HCT116 (cell line): ENCODE measurements at regions not wholly inside any gene's neighbourhood (a gene's known extent, or its start where the extent isn't known, plus 50 kb on each side); places are given as distances from the start of the nearest gene placed in this dataset.

Experiments
- ATAC-seq: fragments of 200-7000 bp; cut with Tn5 transposase; 2 replicates; pipeline ENCODE4 v1.9.1; 2020; ENCODE audit warnings: mild to moderate bottlenecking, moderate library complexity
- BruUV-seq: library from RNA; stranded (reverse); fragments of 400-500 nt; replicated peaks from 2 replicates; lab custom pipeline; 2021; lab: Mats Ljungman, UMichigan
- CTCF ChIA-PET: fragments of 300-600 bp; sonication (Branson Sonifier 250); formaldehyde crosslinking; loops from one replicate; lab custom pipeline; 2021; ENCODE audit warnings: antibody characterized with exemption; lab: Charles Lee
- POLR2A ChIA-PET: fragments of 300-600, 350-600 bp; sonication (Branson Sonifier 250); formaldehyde crosslinking; loops from one replicate; lab custom pipeline; 2021; ENCODE audit warnings: antibody characterized with exemption; lab: Charles Lee
- RAD21 ChIA-PET, 2 experiments: fragments of 300-600 bp; sonication (Branson Sonifier 250); formaldehyde crosslinking; loops; one replicate each; lab custom pipeline; 2023; ENCODE audit warnings: low total read pairs in 2 of 2; ENCODE audit not compliant: uncharacterized antibody in 2 of 2, unreplicated experiment in 2 of 2, low non-redundant PET in 1 of 2; lab: Charles Lee
- DNase-seq: peaks from one replicate; pipeline ENCODE4 v3.0.0-alpha.2; 2010; ENCODE audit warnings: low read depth, low spot score
- H2AFZ ChIP-seq: fragments of 200-600 bp; shearing (Covaris generic), sonication (generic); 2 replicates; pipeline ENCODE4 v1.6.1; 2017; ENCODE audit warnings: low read depth, mixed run types, mixed read lengths, antibody characterized with exemption, low read length; ENCODE audit not compliant: poor library complexity, severe bottlenecking
- H3K27ac ChIP-seq: 2 replicates; pipeline ENCODE4 v1.5.1; 2012; ENCODE audit warnings: low read depth, low read length
- H3K27me3 ChIP-seq: fragments of 200-600 bp; sonication (generic); 2 replicates; pipeline ENCODE4 v1.6.1; 2016; ENCODE audit warnings: mixed run types, low read length, mixed read lengths; ENCODE audit not compliant: insufficient read depth
- H3K36me3 ChIP-seq, 2 experiments: fragments of 200-500 bp in 1 of 2; fragments of 200-600 bp in 1 of 2; sonication (Bioruptor generic) in 1 of 2; sonication (generic) in 1 of 2; 2 replicates each; pipeline versions ENCODE4 v1.5.1 to v1.6.1; 2014 to 2016; ENCODE audit warnings: low read length in 2 of 2, inconsistent platforms in 1 of 2, mixed read lengths in 1 of 2, mixed run types in 1 of 2; ENCODE audit not compliant: insufficient read depth in 2 of 2, control insufficient read depth in 1 of 2
- H3K4me1 ChIP-seq, 2 experiments: fragments of 200-600 bp in 1 of 2; sonication (generic) in 1 of 2; 2 replicates each; pipeline versions ENCODE4 v1.5.1 to v1.6.1; 2012 to 2017; ENCODE audit warnings: low read length in 2 of 2, inconsistent platforms in 1 of 2, mild to moderate bottlenecking in 1 of 2, mixed read lengths in 1 of 2, mixed run types in 1 of 2, moderate library complexity in 1 of 2; ENCODE audit not compliant: insufficient read depth in 2 of 2, control insufficient read depth in 1 of 2
- H3K4me2 ChIP-seq: fragments of 200-600 bp; sonication (generic); 2 replicates; pipeline ENCODE4 v1.6.1; 2017; ENCODE audit warnings: mixed run types, low read length, mixed read lengths
- H3K4me3 ChIP-seq, 2 experiments: fragments of 200-600 bp in 1 of 2; sonication (generic) in 1 of 2; replicated peaks in 1 of 2; 2 replicates each; pipeline ENCODE4 v1.5.1; 2011 to 2016; ENCODE audit warnings: low read length in 2 of 2, control low read depth in 1 of 2, low read depth in 1 of 2, mild to moderate bottlenecking in 1 of 2, mixed read lengths in 1 of 2, mixed run types in 1 of 2
- H3K79me2 ChIP-seq: fragments of 200-600 bp; sonication (generic); 2 replicates; pipeline ENCODE4 v1.6.1; 2017; ENCODE audit warnings: mild to moderate bottlenecking, mixed run types, low read length, moderate library complexity, mixed read lengths; ENCODE audit not compliant: insufficient read depth
- H3K9ac ChIP-seq: fragments of 200-600 bp; sonication (generic); 2 replicates; pipeline ENCODE4 v1.6.1; 2016; ENCODE audit warnings: low read length, mixed read lengths
- H3K9me2 ChIP-seq: fragments of 200-600 bp; sonication (generic), shearing (Covaris generic); 2 replicates; pipeline ENCODE4 v1.6.1; 2017; ENCODE audit warnings: mixed run types, mild to moderate bottlenecking, moderate library complexity; ENCODE audit not compliant: insufficient read depth
- H3K9me3 ChIP-seq, 2 experiments: fragments of 200-500 bp in 1 of 2; fragments of 200-600 bp in 1 of 2; sonication (Bioruptor generic) in 1 of 2; sonication (generic) in 1 of 2; 2 replicates each; pipeline ENCODE4 v1.6.1; 2014 to 2017; ENCODE audit warnings: low read length in 2 of 2, mixed read lengths in 2 of 2, inconsistent platforms in 1 of 2, low read depth in 1 of 2, mild to moderate bottlenecking in 1 of 2, mixed run types in 1 of 2, moderate library complexity in 1 of 2; ENCODE audit not compliant: control insufficient read depth in 1 of 2, insufficient read depth in 1 of 2
- H4K20me1 ChIP-seq: fragments of 200-600 bp; sonication (generic), shearing (Covaris generic); 2 replicates; pipeline ENCODE4 v1.6.1; 2017; ENCODE audit warnings: mixed run types, mild to moderate bottlenecking, moderate library complexity; ENCODE audit not compliant: insufficient read depth
- CBX3 ChIP-seq: IDR thresholded peaks from 2 replicates; pipeline ENCODE4 v1.6.1; 2012; ENCODE audit warnings: low read depth
- ELF1 ChIP-seq: IDR thresholded peaks from 2 replicates; pipeline ENCODE4 v1.6.1; 2012; ENCODE audit warnings: low read depth, borderline replicate concordance
- EZH2phosphoT487 ChIP-seq: fragments of 200-600 bp; IDR thresholded peaks from 2 replicates; pipeline ENCODE4 v1.6.1; 2018; ENCODE audit warnings: antibody characterized with exemption, borderline replicate concordance
- FOSL1 ChIP-seq: IDR thresholded peaks from 2 replicates; pipeline ENCODE4 v1.6.1; 2012; ENCODE audit warnings: low read depth
- JUND ChIP-seq: IDR thresholded peaks from 2 replicates; pipeline ENCODE4 v1.6.1; 2012
- POLR2A ChIP-seq: IDR thresholded peaks from 2 replicates; pipeline ENCODE4 v1.7.0; 2011; ENCODE audit warnings: borderline replicate concordance; ENCODE audit not compliant: insufficient read depth, insufficient read length; ENCODE audit errors: extremely low read depth
- POLR2AphosphoS5 ChIP-seq: IDR thresholded peaks from 2 replicates; pipeline ENCODE4 v1.6.1; 2011; ENCODE audit warnings: mild to moderate bottlenecking, low read depth, low read length, moderate library complexity
- YY1 ChIP-seq: IDR thresholded peaks from 2 replicates; pipeline ENCODE4 v1.6.1; 2011; ENCODE audit warnings: low read length, low read depth, moderate library complexity, mild to moderate bottlenecking; ENCODE audit not compliant: insufficient replicate concordance; ENCODE audit errors: extremely low read depth
- ZFX ChIP-seq: fragments of 450-650 bp; IDR thresholded peaks from 2 replicates; pipeline ENCODE4 v1.6.1; 2017
- intact Hi-C: fragments of 100-400 bp; cut with micrococcal nuclease; formaldehyde crosslinking; loops from 2 replicates; pipeline ENCODE4 v1.10.0; 2022
- TF ChIP-seq, protein P1 (sequence below): IDR thresholded peaks from 2 replicates; pipeline ENCODE4 v1.6.1; 2012
- TF ChIP-seq, protein P2 (sequence below): IDR thresholded peaks from 2 replicates; pipeline ENCODE4 v1.6.1; 2011; ENCODE audit warnings: mild to moderate bottlenecking, low read length, moderate library complexity; ENCODE audit not compliant: insufficient replicate concordance; ENCODE audit errors: extremely low read depth
- TF ChIP-seq, protein P3 (sequence below), 3 experiments: fragments of 200-600 bp in 1 of 3; sonication (generic) in 1 of 3; IDR thresholded peaks in 2 of 3; conservative IDR thresholded peaks in 1 of 3; 2 replicates each; pipeline ENCODE4 v1.5.1; 2012 to 2017; ENCODE audit warnings: low read depth in 2 of 3, low read length in 2 of 3, antibody characterized with exemption in 1 of 3, borderline replicate concordance in 1 of 3, control low read depth in 1 of 3, mild to moderate bottlenecking in 1 of 3, mixed read lengths in 1 of 3, mixed run types in 1 of 3, moderate library complexity in 1 of 3; ENCODE audit not compliant: insufficient read depth in 1 of 3

DNA sequence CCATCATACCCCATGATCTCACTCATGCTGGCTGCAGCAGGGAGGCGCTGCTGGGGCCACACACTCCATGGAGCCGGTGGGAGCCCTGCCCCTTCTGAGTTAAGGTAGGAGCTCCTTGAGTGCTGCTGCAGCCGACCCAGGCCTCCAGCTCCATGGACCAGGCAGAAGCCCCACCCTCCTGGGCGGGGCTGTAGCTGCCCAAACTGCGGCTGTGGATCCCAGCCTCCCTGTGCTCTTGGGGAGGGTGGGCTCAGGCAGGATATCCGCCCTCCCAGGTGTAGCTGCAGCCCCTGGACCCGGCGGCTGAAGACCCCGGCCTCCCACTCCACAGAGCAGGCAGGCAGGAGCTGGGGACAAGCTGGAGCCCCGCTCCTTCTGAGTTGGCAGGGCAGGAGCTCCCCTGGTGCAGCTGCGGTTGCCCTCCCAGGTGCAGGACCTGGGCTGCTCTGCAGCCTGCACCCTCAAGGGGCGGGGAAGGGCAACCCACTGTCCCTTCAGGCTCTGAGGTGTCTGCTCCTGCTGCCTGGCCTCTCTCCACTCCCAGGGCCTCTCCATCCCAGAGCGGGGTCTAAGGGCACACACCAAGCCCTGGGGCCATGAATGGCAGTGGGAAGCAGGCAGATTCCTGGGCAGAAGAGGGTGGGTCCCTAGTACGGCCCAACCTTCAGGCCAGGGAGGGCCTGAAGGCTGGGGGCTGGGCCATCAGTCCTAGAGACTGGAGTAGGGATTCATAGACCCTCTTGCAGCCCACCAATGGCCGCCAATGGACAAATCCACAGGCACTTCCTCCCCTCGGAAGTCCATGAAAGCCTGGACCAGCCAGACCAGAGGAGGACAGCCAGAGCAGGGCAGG is 466.1 kb downstream of the DTHD1 start:
- H3K4me3 ChIP-seq: no peak overlapping the region
- RAD21 ChIA-PET: no interaction called here
- TF ChIP-seq POLR2AphosphoS5 (no peak), CBX3 (no peak), ELF1 (no peak), YY1 (no peak), EZH2phosphoT487 (no peak), JUND (no peak)
- TF ChIP-seq, all 23 proteins: peak for 0
- ATAC-seq (peak; percentile 88), DNase-seq (no peak)
- intact Hi-C loops: no loop called here
- Histone ChIP-seq H4K20me1 (no peaks in the 10 kb centered on the region), H3K9me3 (no peaks in the 10 kb centered on the region), H3K9ac (no peak overlapping the region), H3K4me2 (no peak overlapping the region), H3K36me3 (no peaks in the 10 kb centered on the region), H3K9me2 (no peaks in the 10 kb centered on the region), H3K27me3 (0 out of 2 replicates have a peak, but pooled peaks cover 3% of the 10 kb centered on the region), H3K79me2 (no peaks in the 10 kb centered on the region), H2AFZ (no peak overlapping the region), H3K4me1 (no peaks in the 10 kb centered on the region), H3K27ac (no peak overlapping the region)
- CTCF ChIA-PET: no interaction called here
- POLR2A ChIA-PET: no interaction called here
- no TSS peak for BruUV-seq

DNA sequence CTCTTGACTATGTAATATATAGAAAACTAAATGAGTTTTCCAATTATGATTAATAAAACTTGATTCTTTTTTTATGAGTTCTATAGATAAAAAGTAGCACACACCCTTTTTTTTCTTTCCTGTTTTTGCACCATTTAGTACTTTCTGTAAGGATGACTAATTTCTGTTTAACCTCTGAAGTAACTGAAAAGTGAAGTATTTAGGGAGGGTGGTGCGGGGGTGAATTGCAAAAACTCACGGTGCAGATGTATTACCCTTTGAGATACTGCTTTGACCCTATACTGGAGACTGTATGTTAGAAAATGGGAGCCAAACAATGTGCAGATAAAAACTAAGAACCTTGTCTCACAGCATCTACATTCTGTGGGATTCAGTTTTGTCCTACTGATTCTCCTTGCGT is 471.6 kb downstream of the DTHD1 start:
- Histone ChIP-seq H4K20me1 (no peaks in the 10 kb centered on the region), H3K27me3 (no peaks in the 10 kb centered on the region)
- RAD21 ChIA-PET: no interaction called here
- POLR2A ChIA-PET: no interaction called here
- TF ChIP-seq, protein P1, sequence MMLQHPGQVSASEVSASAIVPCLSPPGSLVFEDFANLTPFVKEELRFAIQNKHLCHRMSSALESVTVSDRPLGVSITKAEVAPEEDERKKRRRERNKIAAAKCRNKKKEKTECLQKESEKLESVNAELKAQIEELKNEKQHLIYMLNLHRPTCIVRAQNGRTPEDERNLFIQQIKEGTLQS: no peak
- TF ChIP-seq ZFX: no peak
- TF ChIP-seq ELF1: no peak
- TF ChIP-seq, protein P2, sequence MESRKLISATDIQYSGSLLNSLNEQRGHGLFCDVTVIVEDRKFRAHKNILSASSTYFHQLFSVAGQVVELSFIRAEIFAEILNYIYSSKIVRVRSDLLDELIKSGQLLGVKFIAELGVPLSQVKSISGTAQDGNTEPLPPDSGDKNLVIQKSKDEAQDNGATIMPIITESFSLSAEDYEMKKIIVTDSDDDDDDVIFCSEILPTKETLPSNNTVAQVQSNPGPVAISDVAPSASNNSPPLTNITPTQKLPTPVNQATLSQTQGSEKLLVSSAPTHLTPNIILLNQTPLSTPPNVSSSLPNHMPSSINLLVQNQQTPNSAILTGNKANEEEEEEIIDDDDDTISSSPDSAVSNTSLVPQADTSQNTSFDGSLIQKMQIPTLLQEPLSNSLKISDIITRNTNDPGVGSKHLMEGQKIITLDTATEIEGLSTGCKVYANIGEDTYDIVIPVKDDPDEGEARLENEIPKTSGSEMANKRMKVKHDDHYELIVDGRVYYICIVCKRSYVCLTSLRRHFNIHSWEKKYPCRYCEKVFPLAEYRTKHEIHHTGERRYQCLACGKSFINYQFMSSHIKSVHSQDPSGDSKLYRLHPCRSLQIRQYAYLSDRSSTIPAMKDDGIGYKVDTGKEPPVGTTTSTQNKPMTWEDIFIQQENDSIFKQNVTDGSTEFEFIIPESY: no peak
- TF ChIP-seq, protein P3, sequence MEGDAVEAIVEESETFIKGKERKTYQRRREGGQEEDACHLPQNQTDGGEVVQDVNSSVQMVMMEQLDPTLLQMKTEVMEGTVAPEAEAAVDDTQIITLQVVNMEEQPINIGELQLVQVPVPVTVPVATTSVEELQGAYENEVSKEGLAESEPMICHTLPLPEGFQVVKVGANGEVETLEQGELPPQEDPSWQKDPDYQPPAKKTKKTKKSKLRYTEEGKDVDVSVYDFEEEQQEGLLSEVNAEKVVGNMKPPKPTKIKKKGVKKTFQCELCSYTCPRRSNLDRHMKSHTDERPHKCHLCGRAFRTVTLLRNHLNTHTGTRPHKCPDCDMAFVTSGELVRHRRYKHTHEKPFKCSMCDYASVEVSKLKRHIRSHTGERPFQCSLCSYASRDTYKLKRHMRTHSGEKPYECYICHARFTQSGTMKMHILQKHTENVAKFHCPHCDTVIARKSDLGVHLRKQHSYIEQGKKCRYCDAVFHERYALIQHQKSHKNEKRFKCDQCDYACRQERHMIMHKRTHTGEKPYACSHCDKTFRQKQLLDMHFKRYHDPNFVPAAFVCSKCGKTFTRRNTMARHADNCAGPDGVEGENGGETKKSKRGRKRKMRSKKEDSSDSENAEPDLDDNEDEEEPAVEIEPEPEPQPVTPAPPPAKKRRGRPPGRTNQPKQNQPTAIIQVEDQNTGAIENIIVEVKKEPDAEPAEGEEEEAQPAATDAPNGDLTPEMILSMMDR (IDR thresholded peaks at IDR 0.05 in 2 of 3, conservative IDR thresholded peaks at IDR 0.05 in 1 of 3; ENCODE audit: borderline replicate concordance in 1 of 3, insufficient read depth in 1 of 3, low read depth in 2 of 3, low read length in 2 of 3): no peak
- TF ChIP-seq JUND: no peak
- no peak for TF ChIP-seq CBX3
- TF ChIP-seq FOSL1: no peak
- TF ChIP-seq POLR2A: no peak
- TF ChIP-seq, all 23 proteins: peak for 0
- ATAC-seq: no peak
- H3K4me3 ChIP-seq: no peak overlapping the region
- H3K4me1 ChIP-seq: no peaks in the 10 kb centered on the region
- H3K4me2 ChIP-seq: no peak overlapping the region
- no peaks in the 10 kb centered on the region for H3K79me2 ChIP-seq
- no peaks in the 10 kb centered on the region for H3K9me3 ChIP-seq
- no peak overlapping the region for H3K27ac ChIP-seq
- BruUV-seq: no TSS peak
- H2AFZ ChIP-seq: no peak overlapping the region
- H3K9me2 ChIP-seq: no peaks in the 10 kb centered on the region
- no peaks in the 10 kb centered on the region for H3K36me3 ChIP-seq
- intact Hi-C loops: no loop called here
- no peak for DNase-seq
- CTCF ChIA-PET: no interaction called here
- H3K9ac ChIP-seq: no peak overlapping the region
